ENCODE measurements at regions not wholly inside any gene's neighbourhood (a gene's known extent, or its start where the extent isn't known, plus 50 kb on each side); places are given as distances from the start of the nearest gene placed in this dataset.
"Not testable (repeated sequence)": the region's sequence is repeated elsewhere in the genome, so short reads cannot be mapped to it uniquely, and the experiment has no call there.

- WGBS, 5 donors: 90 to 99% (median 97%) methylated on average over 5 of the region's 5 CpGs
- no peaks in the 10 kb centered on the region for H3K27me3 ChIP-seq (replicated peaks in 1 of 7)
Observed at GRCh38 chrX:39067866-39068265, 266.6 kb downstream of the MID1IP1 start.

DNA sequence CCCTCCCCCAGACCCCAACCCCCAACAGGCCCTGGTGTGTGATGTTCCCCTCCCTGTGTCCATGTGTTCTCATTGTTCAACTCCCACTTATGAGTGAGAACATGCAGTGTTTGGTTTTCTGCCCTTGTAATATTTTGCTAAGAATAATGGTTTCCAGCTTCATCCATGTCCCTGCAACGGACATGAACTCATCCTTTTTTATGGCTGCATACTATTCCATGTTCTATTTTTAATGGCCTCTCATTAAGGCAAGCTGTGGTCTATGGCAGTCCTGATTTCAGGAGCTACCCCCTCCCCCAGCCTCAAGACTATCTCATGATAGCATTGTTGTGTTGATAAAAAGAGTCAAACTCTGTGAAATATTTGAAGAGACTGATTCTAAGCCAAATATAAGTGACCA, 267.4 kb downstream of the MID1IP1 start:
- intact Hi-C loops (cut with DNase I; ENCODE audit: low total_unique reads); H3K4me3 ChIP-seq; H3K27ac ChIP-seq; H3K36me3 ChIP-seq; H3K27me3 ChIP-seq (replicated peaks in 1 of 7); DNase-seq; H3K4me1 ChIP-seq: not testable (repeated sequence)
- 66 to 93% (median 77%) methylated on average over 1 of the region's 1 CpG for WGBS, 5 donors
- peaks cover 0 to 14% (median 0%) of the 10 kb centered on the region in 8 donors for H3K9me3 ChIP-seq

More at GRCh38 chrX:39067866-39068265, 266.6 kb downstream of the MID1IP1 start:
- H3K9me3 ChIP-seq: peaks cover 0 to 14% (median 0%) of the 10 kb centered on the region in 8 donors
- no peak for DNase-seq
- intact Hi-C loops (cut with DNase I; ENCODE audit: low total_unique reads): no loop called here
- H3K36me3 ChIP-seq: no peaks in the 10 kb centered on the region
- TF ChIP-seq POLR2AphosphoS5 (IDR thresholded peaks at IDR 0.05) (no peak), CTCF (IDR thresholded peaks at IDR 0.05 in 8 of 11, conservative IDR thresholded peaks at IDR 0.05 in 3 of 11) (no peak), POLR2A (IDR thresholded peaks at IDR 0.05) (no peak)
- no peak overlapping the region for H3K27ac ChIP-seq
- no peaks in the 10 kb centered on the region for H3K4me1 ChIP-seq
- H3K4me3 ChIP-seq: no peak overlapping the region

- Histone ChIP-seq H3K4me3 (no peak overlapping the region), H3K4me1 (no peaks in the 10 kb centered on the region), H3K27me3 (replicated peaks in 1 of 7) (no peaks in the 10 kb centered on the region), H3K27ac (no peak overlapping the region), H3K36me3 (no peaks in the 10 kb centered on the region), H3K9me3 (peaks cover 0 to 14% (median 0%) of the 10 kb centered on the region in 8 donors)
- intact Hi-C loops (cut with DNase I; ENCODE audit: low total_unique reads): no loop called here
- 79 to 96% (median 94%) methylated on average over 11 to 28 of the region's 28 CpGs for WGBS, 5 donors
- DNase-seq: no peak
- TF ChIP-seq POLR2A (IDR thresholded peaks at IDR 0.05): no peak
- TF ChIP-seq POLR2AphosphoS5 (IDR thresholded peaks at IDR 0.05): no peak
- TF ChIP-seq CTCF (IDR thresholded peaks at IDR 0.05 in 8 of 11, conservative IDR thresholded peaks at IDR 0.05 in 3 of 11): no peak
Observed at GRCh38 chrX:39070009-39070408, 268.8 kb downstream of the MID1IP1 start.

- Histone ChIP-seq H3K4me1 (no peaks in the 10 kb centered on the region), H3K36me3 (no peaks in the 10 kb centered on the region), H3K4me3 (no peak overlapping the region), H3K27me3 (replicated peaks in 1 of 7) (no peaks in the 10 kb centered on the region), H3K9me3 (peaks cover 0 to 18% (median 0%) of the 10 kb centered on the region in 8 donors), H3K27ac (no peak overlapping the region)
- intact Hi-C loops (cut with DNase I; ENCODE audit: low total_unique reads): no loop called here
- TF ChIP-seq POLR2AphosphoS5 (IDR thresholded peaks at IDR 0.05) (no peak), POLR2A (IDR thresholded peaks at IDR 0.05) (no peak), CTCF (IDR thresholded peaks at IDR 0.05 in 8 of 11, conservative IDR thresholded peaks at IDR 0.05 in 3 of 11) (no peak)
- WGBS, 5 donors: 73 to 91% (median 84%) methylated on average over 2 of the region's 2 CpGs
- DNase-seq: no peak
Observed at GRCh38 chrX:39073131-39073530, 271.9 kb downstream of the MID1IP1 start.

DNA sequence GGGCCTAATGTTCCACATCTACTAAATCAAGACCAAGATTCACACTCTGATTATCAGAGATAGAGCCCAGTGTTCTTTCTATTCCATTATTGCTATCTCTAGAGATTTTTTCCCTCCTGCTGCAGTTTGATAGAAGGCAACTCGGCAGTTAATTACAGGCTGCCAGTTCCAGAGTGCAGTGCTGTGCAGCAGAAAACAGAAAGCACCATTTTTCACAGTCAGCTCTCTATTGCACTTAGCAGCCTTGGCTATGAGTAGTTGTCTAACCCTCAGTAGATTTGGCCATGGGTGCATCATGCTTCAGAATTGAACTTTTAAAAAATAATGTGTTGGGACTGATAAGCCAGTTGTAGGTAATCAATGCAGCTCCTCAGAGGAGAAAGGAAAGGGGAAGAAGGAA, 295.3 kb downstream of the MID1IP1 start:
- TF ChIP-seq POLR2A (IDR thresholded peaks at IDR 0.05): no peak
- no peak for TF ChIP-seq CTCF (IDR thresholded peaks at IDR 0.05 in 8 of 11, conservative IDR thresholded peaks at IDR 0.05 in 3 of 11)
- no peak for TF ChIP-seq POLR2AphosphoS5 (IDR thresholded peaks at IDR 0.05)
- Histone ChIP-seq H3K4me1 (no peaks in the 10 kb centered on the region), H3K27me3 (replicated peaks in 1 of 7) (peaks cover 0 to 4% (median 0%) of the 10 kb centered on the region in 7 donors), H3K4me3 (no peak overlapping the region), H3K27ac (no peak overlapping the region), H3K9me3 (peaks cover 0 to 20% (median 0%) of the 10 kb centered on the region in 8 donors), H3K36me3 (no peaks in the 10 kb centered on the region)
- intact Hi-C loops (cut with DNase I; ENCODE audit: low total_unique reads): no loop called here
- DNase-seq: no peak
- WGBS, 5 donors: 61 to 76% (median 71%) methylated on average over 1 of the region's 1 CpG

Data from spleen (tissue), 11 donors.